B cell (primary cell): ENCODE measurements at regions not wholly inside any gene's neighbourhood (a gene's known extent, or its start where the extent isn't known, plus 50 kb on each side); places are given as distances from the start of the nearest gene placed in this dataset.

ENCODE experiments used
- EZH2 ChIP-seq: IDR thresholded peaks from 2 replicates; pipeline ENCODE4 v1.6.1; 2012; ENCODE audit warnings: borderline replicate concordance, low read depth, mild to moderate bottlenecking, moderate library complexity, low read length; ENCODE audit not compliant: insufficient read depth, poor library complexity, severe bottlenecking
- TF ChIP-seq, protein P1 (sequence below): fragments of 200-600 bp; IDR thresholded peaks from one replicate; pipeline ENCODE4 v1.8.0; 2022; ENCODE audit warnings: antibody characterized with exemption, mild to moderate bottlenecking

DNA sequence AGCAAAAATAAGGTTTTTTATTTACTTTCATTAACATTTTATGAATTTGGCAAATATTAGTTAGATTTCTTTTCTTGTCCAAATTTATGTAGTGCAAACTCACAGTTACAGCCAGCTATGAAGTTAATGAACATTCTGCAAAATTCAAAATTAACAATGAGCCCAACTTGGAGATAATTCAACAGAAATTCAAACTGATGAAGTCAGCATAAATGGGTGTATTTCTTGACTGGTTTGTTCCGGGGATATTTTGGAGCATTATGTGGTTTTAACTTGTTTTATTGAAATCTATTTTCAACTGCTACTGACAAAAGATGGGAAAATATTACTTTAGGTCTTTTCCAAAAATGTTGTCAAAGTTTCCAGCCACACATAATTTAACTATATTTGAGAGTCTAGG lies 807.9 kb downstream of the CDH8 start:
- TF ChIP-seq, protein P1, sequence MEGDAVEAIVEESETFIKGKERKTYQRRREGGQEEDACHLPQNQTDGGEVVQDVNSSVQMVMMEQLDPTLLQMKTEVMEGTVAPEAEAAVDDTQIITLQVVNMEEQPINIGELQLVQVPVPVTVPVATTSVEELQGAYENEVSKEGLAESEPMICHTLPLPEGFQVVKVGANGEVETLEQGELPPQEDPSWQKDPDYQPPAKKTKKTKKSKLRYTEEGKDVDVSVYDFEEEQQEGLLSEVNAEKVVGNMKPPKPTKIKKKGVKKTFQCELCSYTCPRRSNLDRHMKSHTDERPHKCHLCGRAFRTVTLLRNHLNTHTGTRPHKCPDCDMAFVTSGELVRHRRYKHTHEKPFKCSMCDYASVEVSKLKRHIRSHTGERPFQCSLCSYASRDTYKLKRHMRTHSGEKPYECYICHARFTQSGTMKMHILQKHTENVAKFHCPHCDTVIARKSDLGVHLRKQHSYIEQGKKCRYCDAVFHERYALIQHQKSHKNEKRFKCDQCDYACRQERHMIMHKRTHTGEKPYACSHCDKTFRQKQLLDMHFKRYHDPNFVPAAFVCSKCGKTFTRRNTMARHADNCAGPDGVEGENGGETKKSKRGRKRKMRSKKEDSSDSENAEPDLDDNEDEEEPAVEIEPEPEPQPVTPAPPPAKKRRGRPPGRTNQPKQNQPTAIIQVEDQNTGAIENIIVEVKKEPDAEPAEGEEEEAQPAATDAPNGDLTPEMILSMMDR: no peak
- no peak for TF ChIP-seq EZH2
